Breast epithelium (tissue), 4 donors: ENCODE measurements at regions not wholly inside any gene's neighbourhood (a gene's known extent, or its start where the extent isn't known, plus 50 kb on each side); places are given as distances from the start of the nearest gene placed in this dataset.

ENCODE experiments used
- DNase-seq, 2 donors: peaks; one replicate each; pipeline ENCODE4 v3.0.0-alpha.2; 2019; ENCODE audit warnings: low spot score in 2 of 2
- H3K27ac ChIP-seq, 2 donors: fragments of 200-600 bp; sonication (generic) in 1 of 2; one replicate each; pipeline ENCODE4 v1.5.1; 2016 to 2019; ENCODE audit warnings: mild to moderate bottlenecking in 1 of 2
- H3K27me3 ChIP-seq, 2 donors: fragments of 200-600 bp; sonication (generic) in 1 of 2; one replicate each; pipeline versions ENCODE4 v1.5.1 to v1.6.0; 2017 to 2019; ENCODE audit warnings: control low read depth in 1 of 2, mild to moderate bottlenecking in 1 of 2
- H3K36me3 ChIP-seq: fragments of 200-600 bp; one replicate; pipeline ENCODE4 v1.5.1; 2019
- H3K4me1 ChIP-seq, 2 donors: fragments of 200-600 bp; sonication (generic); one replicate each; pipeline ENCODE4 v1.5.1; 2016 to 2019; ENCODE audit warnings: control low read depth in 1 of 2
- H3K4me3 ChIP-seq, 3 donors: fragments of 200-600 bp; sonication (generic); 1 replicate in 2 of 3; 2 replicates in 1 of 3; pipeline ENCODE4 v1.5.1; 2016 to 2019; ENCODE audit warnings: mild to moderate bottlenecking in 3 of 3, moderate library complexity in 2 of 3
- H3K9me3 ChIP-seq, 2 donors: fragments of 200-600 bp; sonication (generic) in 1 of 2; one replicate each; pipeline ENCODE4 v1.5.1; 2016 to 2019; ENCODE audit warnings: control low read depth in 1 of 2
- CTCF ChIP-seq, 3 donors: fragments of 450-650 bp; IDR thresholded peaks; one replicate each; pipeline ENCODE4 v1.5.1; 2016 to 2017; ENCODE audit warnings: antibody characterized with exemption in 3 of 3, mild to moderate bottlenecking in 3 of 3, moderate library complexity in 3 of 3
- POLR2A ChIP-seq: fragments of 450-650 bp; IDR thresholded peaks from one replicate; pipeline ENCODE4 v1.6.1; 2016; ENCODE audit warnings: antibody characterized with exemption, mild to moderate bottlenecking, moderate library complexity
- POLR2AphosphoS5 ChIP-seq, 3 donors: sonication (generic); formaldehyde crosslinking; IDR thresholded peaks; one replicate each; pipeline ENCODE4 v1.6.1; 2017; ENCODE audit warnings: antibody characterized with exemption in 3 of 3
- intact Hi-C: fragments of 100-400 bp; cut with DNase I; formaldehyde crosslinking; loops from one replicate; pipeline ENCODE4 v1.15.1; 2023; ENCODE audit warnings: low total_unique reads

GRCh38 chr14:71415404-71415690 is 508.1 kb downstream of the PCNX1 start:
- intact Hi-C loops, result no loop called here
- Histone ChIP-seq H3K27me3 (no peaks in the 10 kb centered on the region), H3K27ac (no peak overlapping the region), H3K4me1 (no peaks in the 10 kb centered on the region), H3K4me3 (no peak overlapping the region), H3K36me3 (no peaks in the 10 kb centered on the region), H3K9me3 (no peaks in the 10 kb centered on the region)
- DNase-seq, result no peak
- no peak for TF ChIP-seq POLR2A
- TF ChIP-seq CTCF (IDR thresholded peaks at IDR 0.05), result no peak
- no peak for TF ChIP-seq POLR2AphosphoS5 (IDR thresholded peaks at IDR 0.05)

GRCh38 chr14:71416392-71416791 is 509.1 kb downstream of the PCNX1 start:
- H3K36me3 ChIP-seq, result no peaks in the 10 kb centered on the region
- DNase-seq, result no peak
- H3K27ac ChIP-seq, result no peak overlapping the region
- TF ChIP-seq POLR2A (no peak), CTCF (IDR thresholded peaks at IDR 0.05) (no peak)
- H3K4me3 ChIP-seq, result no peak overlapping the region
- intact Hi-C loops, result no loop called here
- no peaks in the 10 kb centered on the region for H3K27me3 ChIP-seq
- no peaks in the 10 kb centered on the region for H3K4me1 ChIP-seq
- no peaks in the 10 kb centered on the region for H3K9me3 ChIP-seq

- H3K9me3 ChIP-seq, result no peaks in the 10 kb centered on the region
- intact Hi-C loops, result no loop called here
- no peaks in the 10 kb centered on the region for H3K36me3 ChIP-seq
- H3K27me3 ChIP-seq, result no peaks in the 10 kb centered on the region
- no peak for DNase-seq
- H3K4me3 ChIP-seq, result no peak overlapping the region
- no peak overlapping the region for H3K27ac ChIP-seq
- H3K4me1 ChIP-seq, result no peaks in the 10 kb centered on the region
- TF ChIP-seq CTCF (IDR thresholded peaks at IDR 0.05) (no peak), POLR2A (no peak), POLR2AphosphoS5 (IDR thresholded peaks at IDR 0.05) (no peak)
Measured at GRCh38 chr14:71418532-71419245, 511.4 kb downstream of the PCNX1 start.

GRCh38 chr14:71423481-71423880 is 508.7 kb upstream of the RGS6 start:
- no peaks in the 10 kb centered on the region for H3K4me1 ChIP-seq

GRCh38 chr14:71424941-71425340 is 507.3 kb upstream of the RGS6 start:
- Histone ChIP-seq H3K36me3 (no peaks in the 10 kb centered on the region), H3K4me3 (no peak overlapping the region), H3K27ac (no peak overlapping the region), H3K27me3 (no peaks in the 10 kb centered on the region), H3K9me3 (peaks cover 3 to 29% of the 10 kb centered on the region in 2 donors), H3K4me1 (no peaks in the 10 kb centered on the region)
- no peak for DNase-seq
- TF ChIP-seq POLR2A, result no peak
- intact Hi-C loops, result no loop called here

More at GRCh38 chr14:71423481-71423880, 508.7 kb upstream of the RGS6 start:
- H3K27ac ChIP-seq, result no peak overlapping the region
- no peak overlapping the region for H3K4me3 ChIP-seq
- H3K36me3 ChIP-seq, result no peaks in the 10 kb centered on the region
- H3K9me3 ChIP-seq, result peaks cover 3 to 29% of the 10 kb centered on the region in 2 donors
- intact Hi-C loops, result no loop called here
- no peak for DNase-seq
- H3K27me3 ChIP-seq, result no peaks in the 10 kb centered on the region
- TF ChIP-seq CTCF (IDR thresholded peaks at IDR 0.05) (no peak), POLR2AphosphoS5 (IDR thresholded peaks at IDR 0.05) (no peak), POLR2A (no peak)

GRCh38 chr14:71426001-71426400 is 506.2 kb upstream of the RGS6 start:
- H3K9me3 ChIP-seq, result peaks cover 3 to 29% of the 10 kb centered on the region in 2 donors
- no peak for DNase-seq

More at GRCh38 chr14:71426001-71426400, 506.2 kb upstream of the RGS6 start:
- Histone ChIP-seq H3K27ac (no peak overlapping the region), H3K4me1 (no peaks in the 10 kb centered on the region), H3K27me3 (no peaks in the 10 kb centered on the region), H3K4me3 (no peak overlapping the region), H3K36me3 (no peaks in the 10 kb centered on the region)
- intact Hi-C loops, result no loop called here
- TF ChIP-seq CTCF (IDR thresholded peaks at IDR 0.05), result no peak
- no peak for TF ChIP-seq POLR2A
- TF ChIP-seq POLR2AphosphoS5 (IDR thresholded peaks at IDR 0.05), result no peak
